ENCODE measurements at regions not wholly inside any gene's neighbourhood (a gene's known extent, or its start where the extent isn't known, plus 50 kb on each side); places are given as distances from the start of the nearest gene placed in this dataset.

DNA sequence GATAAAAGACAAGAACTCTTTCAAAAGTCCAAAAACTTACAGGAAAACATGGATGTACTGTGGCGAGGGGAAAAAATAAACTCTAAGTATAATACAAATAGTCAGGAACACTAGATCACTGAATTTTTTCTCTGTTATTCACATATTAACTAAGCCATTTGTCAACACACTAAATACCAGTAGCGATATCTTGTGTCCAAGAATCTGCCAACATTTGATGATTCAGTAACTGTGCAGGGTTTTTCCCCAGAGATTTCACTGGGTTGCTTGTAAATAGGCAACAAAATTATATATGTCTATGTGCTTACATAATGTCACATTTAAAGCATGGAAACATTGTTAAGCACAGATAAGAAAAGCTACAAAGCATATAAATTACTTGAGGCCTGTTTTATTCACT, 205.9 kb downstream of the KIF21A start:
- no peaks in the 10 kb centered on the region for H3K4me1 ChIP-seq (ENCODE audit: control insufficient read depth, extremely low read depth, insufficient read depth, low read length)
- H3K4me2 ChIP-seq (ENCODE audit: insufficient read depth, low read length): no peak overlapping the region
- dilution Hi-C loops (cut with MboI; ENCODE audit: extremely low pct_ligation_motif_present, low sequenced_read_pairs) (no loop called here), intact Hi-C loops (cut with micrococcal nuclease) (no loop called here)
- H3K36me3 ChIP-seq (ENCODE audit: control insufficient read depth in 2 of 2, extremely low read depth in 1 of 2, insufficient read depth in 2 of 2, low read length in 2 of 2): no peaks in the 10 kb centered on the region
- H3K79me2 ChIP-seq (ENCODE audit: control insufficient read depth, insufficient read depth, low read length): no peaks in the 10 kb centered on the region
- POLR2A ChIA-PET: no interaction called here
- CTCF ChIA-PET: no interaction called here
- BruUV-seq (replicated peaks): no TSS peak
- H3K9me1 ChIP-seq (replicated peaks; ENCODE audit: control insufficient read depth, extremely low read depth, insufficient read depth, low read length): no peaks in the 10 kb centered on the region
- no peaks in the 10 kb centered on the region for H3K9me3 ChIP-seq (replicated peaks; ENCODE audit: control insufficient read depth, insufficient read depth, low read length)
- DNase-seq (ENCODE audit: low read depth, low spot score): peak; percentile 3
- no peak overlapping the region for H3K4me3 ChIP-seq (replicated peaks in 1 of 3; ENCODE audit: insufficient read depth in 1 of 3, low read depth in 1 of 3, low read length in 3 of 3)
- TF ChIP-seq FOS (IDR thresholded peaks at IDR 0.05; ENCODE audit: borderline replicate concordance, insufficient read depth, low read length) (no peak), JUN (IDR thresholded peaks at IDR 0.05; ENCODE audit: borderline replicate concordance, insufficient read depth, insufficient read length, low read depth) (no peak), GATA2 (IDR thresholded peaks at IDR 0.05; ENCODE audit: insufficient read depth, insufficient read length, low read depth, low read length) (no peak), POLR2A (IDR thresholded peaks at IDR 0.05; ENCODE audit: low read depth, low read length) (no peak), POLR2AphosphoS5 (IDR thresholded peaks at IDR 0.05; ENCODE audit: insufficient read depth, low read depth, low read length) (no peak), EZH2 (IDR thresholded peaks at IDR 0.05; ENCODE audit: borderline replicate concordance, low read depth, low read length, severe bottlenecking) (no peak), MYC (IDR thresholded peaks at IDR 0.05; ENCODE audit: low read depth, low read length) (no peak)
- TF ChIP-seq, protein P1, sequence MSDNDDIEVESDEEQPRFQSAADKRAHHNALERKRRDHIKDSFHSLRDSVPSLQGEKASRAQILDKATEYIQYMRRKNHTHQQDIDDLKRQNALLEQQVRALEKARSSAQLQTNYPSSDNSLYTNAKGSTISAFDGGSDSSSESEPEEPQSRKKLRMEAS (IDR thresholded peaks at IDR 0.05; ENCODE audit: insufficient read depth, insufficient read length): no peak
- TF ChIP-seq, protein P2, sequence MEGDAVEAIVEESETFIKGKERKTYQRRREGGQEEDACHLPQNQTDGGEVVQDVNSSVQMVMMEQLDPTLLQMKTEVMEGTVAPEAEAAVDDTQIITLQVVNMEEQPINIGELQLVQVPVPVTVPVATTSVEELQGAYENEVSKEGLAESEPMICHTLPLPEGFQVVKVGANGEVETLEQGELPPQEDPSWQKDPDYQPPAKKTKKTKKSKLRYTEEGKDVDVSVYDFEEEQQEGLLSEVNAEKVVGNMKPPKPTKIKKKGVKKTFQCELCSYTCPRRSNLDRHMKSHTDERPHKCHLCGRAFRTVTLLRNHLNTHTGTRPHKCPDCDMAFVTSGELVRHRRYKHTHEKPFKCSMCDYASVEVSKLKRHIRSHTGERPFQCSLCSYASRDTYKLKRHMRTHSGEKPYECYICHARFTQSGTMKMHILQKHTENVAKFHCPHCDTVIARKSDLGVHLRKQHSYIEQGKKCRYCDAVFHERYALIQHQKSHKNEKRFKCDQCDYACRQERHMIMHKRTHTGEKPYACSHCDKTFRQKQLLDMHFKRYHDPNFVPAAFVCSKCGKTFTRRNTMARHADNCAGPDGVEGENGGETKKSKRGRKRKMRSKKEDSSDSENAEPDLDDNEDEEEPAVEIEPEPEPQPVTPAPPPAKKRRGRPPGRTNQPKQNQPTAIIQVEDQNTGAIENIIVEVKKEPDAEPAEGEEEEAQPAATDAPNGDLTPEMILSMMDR (IDR thresholded peaks at IDR 0.05; ENCODE audit: extremely low read depth in 1 of 2, insufficient read depth in 1 of 2, low read depth in 1 of 2, low read length in 2 of 2): no peak
- no peaks in the 10 kb centered on the region for H3K27me3 ChIP-seq (ENCODE audit: control insufficient read depth in 2 of 2, insufficient read depth in 2 of 2, low read length in 2 of 2)
- H3K27ac ChIP-seq (ENCODE audit: insufficient read depth, low read depth, low read length): no peak overlapping the region
- H4K20me1 ChIP-seq (replicated peaks; ENCODE audit: control insufficient read depth, extremely low read depth, insufficient read depth, low read length): no peaks in the 10 kb centered on the region
- no peak for FAIRE-seq
- no peak overlapping the region for H3K9ac ChIP-seq (replicated peaks; ENCODE audit: extremely low read depth, insufficient read depth, low read length)
- no peak overlapping the region for H2AFZ ChIP-seq (ENCODE audit: low read depth, low read length)

Data from endothelial cell of umbilical vein (primary cell).